ENCODE measurements at regions not wholly inside any gene's neighbourhood (a gene's known extent, or its start where the extent isn't known, plus 50 kb on each side); places are given as distances from the start of the nearest gene placed in this dataset.

DNA sequence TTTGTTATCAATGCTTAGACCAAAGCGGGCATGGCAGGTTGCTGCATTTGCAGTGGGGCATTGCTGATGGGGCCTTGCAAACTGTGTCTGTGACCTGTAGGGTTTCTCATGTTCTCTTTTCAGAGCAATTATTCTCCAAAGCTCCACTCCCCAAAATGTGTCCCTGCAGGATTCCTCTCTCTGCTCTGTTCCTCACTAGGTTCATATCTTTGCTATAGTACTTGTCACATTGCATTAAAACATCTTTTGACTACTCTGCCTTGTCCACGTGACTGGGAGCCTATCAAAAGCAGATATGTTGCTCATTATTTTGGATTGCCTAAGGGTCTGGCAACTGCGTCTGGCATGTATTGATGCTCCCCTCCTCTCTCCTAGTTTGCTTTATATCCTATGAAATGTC, 177.7 kb upstream of the MID1 start:
- TF ChIP-seq POLR2A (IDR thresholded peaks at IDR 0.05) (no peak), POLR2AphosphoS5 (IDR thresholded peaks at IDR 0.05) (no peak), EP300 (IDR thresholded peaks at IDR 0.05) (no peak)
- TF ChIP-seq, protein P1, sequence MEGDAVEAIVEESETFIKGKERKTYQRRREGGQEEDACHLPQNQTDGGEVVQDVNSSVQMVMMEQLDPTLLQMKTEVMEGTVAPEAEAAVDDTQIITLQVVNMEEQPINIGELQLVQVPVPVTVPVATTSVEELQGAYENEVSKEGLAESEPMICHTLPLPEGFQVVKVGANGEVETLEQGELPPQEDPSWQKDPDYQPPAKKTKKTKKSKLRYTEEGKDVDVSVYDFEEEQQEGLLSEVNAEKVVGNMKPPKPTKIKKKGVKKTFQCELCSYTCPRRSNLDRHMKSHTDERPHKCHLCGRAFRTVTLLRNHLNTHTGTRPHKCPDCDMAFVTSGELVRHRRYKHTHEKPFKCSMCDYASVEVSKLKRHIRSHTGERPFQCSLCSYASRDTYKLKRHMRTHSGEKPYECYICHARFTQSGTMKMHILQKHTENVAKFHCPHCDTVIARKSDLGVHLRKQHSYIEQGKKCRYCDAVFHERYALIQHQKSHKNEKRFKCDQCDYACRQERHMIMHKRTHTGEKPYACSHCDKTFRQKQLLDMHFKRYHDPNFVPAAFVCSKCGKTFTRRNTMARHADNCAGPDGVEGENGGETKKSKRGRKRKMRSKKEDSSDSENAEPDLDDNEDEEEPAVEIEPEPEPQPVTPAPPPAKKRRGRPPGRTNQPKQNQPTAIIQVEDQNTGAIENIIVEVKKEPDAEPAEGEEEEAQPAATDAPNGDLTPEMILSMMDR (IDR thresholded peaks at IDR 0.05), result no peak
